ENCODE measurements at regions not wholly inside any gene's neighbourhood (a gene's known extent, or its start where the extent isn't known, plus 50 kb on each side); places are given as distances from the start of the nearest gene placed in this dataset.

- Histone ChIP-seq H3K79me2 (ENCODE audit: control insufficient read depth, insufficient read depth, low read length, unreplicated experiment) (no peaks in the 10 kb centered on the region), H3K4me1 (ENCODE audit: control insufficient read depth, insufficient read depth, low read length, unreplicated experiment) (no peaks in the 10 kb centered on the region), H3K4me3 (ENCODE audit: low read depth, low read length) (no peak overlapping the region), H2AFZ (ENCODE audit: low read length, unreplicated experiment) (no peak overlapping the region), H3K27ac (ENCODE audit: low read depth, low read length) (no peak overlapping the region), H3K36me3 (ENCODE audit: insufficient read depth, low read length) (no peaks in the 10 kb centered on the region), H3K27me3 (ENCODE audit: insufficient read depth, low read length) (no peaks in the 10 kb centered on the region)
Observed at GRCh38 chr20:52818491-52818890, 153.7 kb upstream of the TSHZ2 start.

GRCh38 chr20:52817981-52818380 lies 154.2 kb upstream of the TSHZ2 start:
- Histone ChIP-seq H3K36me3 (ENCODE audit: insufficient read depth, low read length) (no peaks in the 10 kb centered on the region), H3K27me3 (ENCODE audit: insufficient read depth, low read length) (no peaks in the 10 kb centered on the region), H2AFZ (ENCODE audit: low read length, unreplicated experiment) (no peak overlapping the region), H3K27ac (ENCODE audit: low read depth, low read length) (no peak overlapping the region), H3K4me3 (ENCODE audit: low read depth, low read length) (no peak overlapping the region), H3K4me1 (ENCODE audit: control insufficient read depth, insufficient read depth, low read length, unreplicated experiment) (no peaks in the 10 kb centered on the region), H3K79me2 (ENCODE audit: control insufficient read depth, insufficient read depth, low read length, unreplicated experiment) (no peaks in the 10 kb centered on the region)

- no peaks in the 10 kb centered on the region for H3K4me1 ChIP-seq (ENCODE audit: control insufficient read depth, insufficient read depth, low read length, unreplicated experiment)
Observed at GRCh38 chr20:52817511-52817910, 154.6 kb upstream of the TSHZ2 start.

GRCh38 chr20:52814371-52814770 lies 157.8 kb upstream of the TSHZ2 start:
- Histone ChIP-seq H3K4me3 (ENCODE audit: low read depth, low read length) (no peak overlapping the region), H3K79me2 (ENCODE audit: control insufficient read depth, insufficient read depth, low read length, unreplicated experiment) (no peaks in the 10 kb centered on the region), H3K27me3 (ENCODE audit: insufficient read depth, low read length) (no peaks in the 10 kb centered on the region), H3K4me1 (ENCODE audit: control insufficient read depth, insufficient read depth, low read length, unreplicated experiment) (no peaks in the 10 kb centered on the region), H2AFZ (ENCODE audit: low read length, unreplicated experiment) (no peak overlapping the region), H3K36me3 (ENCODE audit: insufficient read depth, low read length) (no peaks in the 10 kb centered on the region), H3K27ac (ENCODE audit: low read depth, low read length) (no peak overlapping the region)

More at GRCh38 chr20:52817511-52817910, 154.6 kb upstream of the TSHZ2 start:
- H3K79me2 ChIP-seq (ENCODE audit: control insufficient read depth, insufficient read depth, low read length, unreplicated experiment): no peaks in the 10 kb centered on the region
- H2AFZ ChIP-seq (ENCODE audit: low read length, unreplicated experiment): no peak overlapping the region
- H3K27ac ChIP-seq (ENCODE audit: low read depth, low read length): no peak overlapping the region
- no peaks in the 10 kb centered on the region for H3K27me3 ChIP-seq (ENCODE audit: insufficient read depth, low read length)
- H3K4me3 ChIP-seq (ENCODE audit: low read depth, low read length): no peak overlapping the region
- H3K36me3 ChIP-seq (ENCODE audit: insufficient read depth, low read length): no peaks in the 10 kb centered on the region

GRCh38 chr20:52812231-52812847 lies 159.8 kb upstream of the TSHZ2 start:
- H3K79me2 ChIP-seq (ENCODE audit: control insufficient read depth, insufficient read depth, low read length, unreplicated experiment): no peaks in the 10 kb centered on the region
- no peaks in the 10 kb centered on the region for H3K27me3 ChIP-seq (ENCODE audit: insufficient read depth, low read length)
- H3K27ac ChIP-seq (ENCODE audit: low read depth, low read length): no peak overlapping the region

GRCh38 chr20:52809003-52809402 lies 163.2 kb upstream of the TSHZ2 start:
- no peak overlapping the region for H3K27ac ChIP-seq (ENCODE audit: low read depth, low read length)
- no peaks in the 10 kb centered on the region for H3K79me2 ChIP-seq (ENCODE audit: control insufficient read depth, insufficient read depth, low read length, unreplicated experiment)
- no peak overlapping the region for H2AFZ ChIP-seq (ENCODE audit: low read length, unreplicated experiment)
- H3K4me1 ChIP-seq (ENCODE audit: control insufficient read depth, insufficient read depth, low read length, unreplicated experiment): no peaks in the 10 kb centered on the region
- no peak overlapping the region for H3K4me3 ChIP-seq (ENCODE audit: low read depth, low read length)
- no peaks in the 10 kb centered on the region for H3K36me3 ChIP-seq (ENCODE audit: insufficient read depth, low read length)
- H3K27me3 ChIP-seq (ENCODE audit: insufficient read depth, low read length): no peaks in the 10 kb centered on the region

More at GRCh38 chr20:52812231-52812847, 159.8 kb upstream of the TSHZ2 start:
- Histone ChIP-seq H3K4me3 (ENCODE audit: low read depth, low read length) (no peak overlapping the region), H3K36me3 (ENCODE audit: insufficient read depth, low read length) (no peaks in the 10 kb centered on the region), H2AFZ (ENCODE audit: low read length, unreplicated experiment) (no peak overlapping the region), H3K4me1 (ENCODE audit: control insufficient read depth, insufficient read depth, low read length, unreplicated experiment) (no peaks in the 10 kb centered on the region)

- H2AFZ ChIP-seq (ENCODE audit: low read length, unreplicated experiment): no peak overlapping the region
- no peaks in the 10 kb centered on the region for H3K4me1 ChIP-seq (ENCODE audit: control insufficient read depth, insufficient read depth, low read length, unreplicated experiment)
- no peak overlapping the region for H3K27ac ChIP-seq (ENCODE audit: low read depth, low read length)
- no peaks in the 10 kb centered on the region for H3K79me2 ChIP-seq (ENCODE audit: control insufficient read depth, insufficient read depth, low read length, unreplicated experiment)
- H3K36me3 ChIP-seq (ENCODE audit: insufficient read depth, low read length): no peaks in the 10 kb centered on the region
- no peak overlapping the region for H3K4me3 ChIP-seq (ENCODE audit: low read depth, low read length)
- no peaks in the 10 kb centered on the region for H3K27me3 ChIP-seq (ENCODE audit: insufficient read depth, low read length)
Observed at GRCh38 chr20:52806918-52807317, 165.2 kb upstream of the TSHZ2 start.

- H3K4me3 ChIP-seq (ENCODE audit: low read depth, low read length): no peak overlapping the region
- no peaks in the 10 kb centered on the region for H3K4me1 ChIP-seq (ENCODE audit: control insufficient read depth, insufficient read depth, low read length, unreplicated experiment)
- H3K36me3 ChIP-seq (ENCODE audit: insufficient read depth, low read length): no peaks in the 10 kb centered on the region
- no peak overlapping the region for H2AFZ ChIP-seq (ENCODE audit: low read length, unreplicated experiment)
- no peak overlapping the region for H3K27ac ChIP-seq (ENCODE audit: low read depth, low read length)
- H3K27me3 ChIP-seq (ENCODE audit: insufficient read depth, low read length): no peaks in the 10 kb centered on the region
- H3K79me2 ChIP-seq (ENCODE audit: control insufficient read depth, insufficient read depth, low read length, unreplicated experiment): no peaks in the 10 kb centered on the region
Observed at GRCh38 chr20:52805843-52806242, 166.3 kb upstream of the TSHZ2 start.

GRCh38 chr20:52805296-52805571 lies 166.9 kb upstream of the TSHZ2 start:
- no peak overlapping the region for H3K27ac ChIP-seq (ENCODE audit: low read depth, low read length)
- H3K27me3 ChIP-seq (ENCODE audit: insufficient read depth, low read length): no peaks in the 10 kb centered on the region
- no peaks in the 10 kb centered on the region for H3K79me2 ChIP-seq (ENCODE audit: control insufficient read depth, insufficient read depth, low read length, unreplicated experiment)
- no peak overlapping the region for H2AFZ ChIP-seq (ENCODE audit: low read length, unreplicated experiment)
- H3K4me3 ChIP-seq (ENCODE audit: low read depth, low read length): no peak overlapping the region
- H3K36me3 ChIP-seq (ENCODE audit: insufficient read depth, low read length): no peaks in the 10 kb centered on the region
- no peaks in the 10 kb centered on the region for H3K4me1 ChIP-seq (ENCODE audit: control insufficient read depth, insufficient read depth, low read length, unreplicated experiment)

- Histone ChIP-seq H3K79me2 (ENCODE audit: control insufficient read depth, insufficient read depth, low read length, unreplicated experiment) (no peaks in the 10 kb centered on the region), H3K27ac (ENCODE audit: low read depth, low read length) (no peak overlapping the region), H3K4me3 (ENCODE audit: low read depth, low read length) (no peak overlapping the region), H2AFZ (ENCODE audit: low read length, unreplicated experiment) (no peak overlapping the region), H3K27me3 (ENCODE audit: insufficient read depth, low read length) (no peaks in the 10 kb centered on the region), H3K4me1 (ENCODE audit: control insufficient read depth, insufficient read depth, low read length, unreplicated experiment) (no peaks in the 10 kb centered on the region), H3K36me3 (ENCODE audit: insufficient read depth, low read length) (no peaks in the 10 kb centered on the region)
Observed at GRCh38 chr20:52804497-52805295, 167.5 kb upstream of the TSHZ2 start.

- Histone ChIP-seq H3K27me3 (ENCODE audit: insufficient read depth, low read length) (no peaks in the 10 kb centered on the region), H3K79me2 (ENCODE audit: control insufficient read depth, insufficient read depth, low read length, unreplicated experiment) (no peaks in the 10 kb centered on the region), H3K36me3 (ENCODE audit: insufficient read depth, low read length) (no peaks in the 10 kb centered on the region), H2AFZ (ENCODE audit: low read length, unreplicated experiment) (no peak overlapping the region), H3K27ac (ENCODE audit: low read depth, low read length) (no peak overlapping the region), H3K4me3 (ENCODE audit: low read depth, low read length) (no peak overlapping the region), H3K4me1 (ENCODE audit: control insufficient read depth, insufficient read depth, low read length, unreplicated experiment) (no peaks in the 10 kb centered on the region)
Observed at GRCh38 chr20:52801628-52802006, 170.5 kb upstream of the TSHZ2 start.

Measured in ACC112 (cell line).